Glomerular endothelial cell (primary cell): ENCODE measurements at regions not wholly inside any gene's neighbourhood (a gene's known extent, or its start where the extent isn't known, plus 50 kb on each side); places are given as distances from the start of the nearest gene placed in this dataset.

Experiments
- DNase-seq: peaks from one replicate; pipeline ENCODE4 v3.0.0-alpha.2; 2011; ENCODE audit warnings: low read depth, low spot score; ENCODE audit errors: extremely low read depth

- DNase-seq: no peak
Observed at GRCh38 chr18:28519997-28520396, 343.1 kb upstream of the CDH2 start.

GRCh38 chr18:28514699-28515098, 337.8 kb upstream of the CDH2 start:
- DNase-seq: no peak

GRCh38 chr18:28512357-28512756, 335.4 kb upstream of the CDH2 start:
- no peak for DNase-seq

- DNase-seq: no peak
Observed at GRCh38 chr18:28511413-28511821, 334.5 kb upstream of the CDH2 start.

- DNase-seq: no peak
Observed at GRCh38 chr18:28510210-28510609, 333.3 kb upstream of the CDH2 start.

- DNase-seq: no peak
Observed at GRCh38 chr18:28504066-28504465, 327.1 kb upstream of the CDH2 start.

GRCh38 chr18:28494151-28494550, 317.2 kb upstream of the CDH2 start:
- no peak for DNase-seq

- no peak for DNase-seq
Observed at GRCh38 chr18:28485918-28486317, 309.0 kb upstream of the CDH2 start.

GRCh38 chr18:28485210-28485801, 308.4 kb upstream of the CDH2 start:
- no peak for DNase-seq

- DNase-seq: no peak
Observed at GRCh38 chr18:28478531-28478930, 301.6 kb upstream of the CDH2 start.

GRCh38 chr18:28476302-28476701, 299.4 kb upstream of the CDH2 start:
- DNase-seq: no peak

- no peak for DNase-seq
Observed at GRCh38 chr18:28469946-28470345, 293.0 kb upstream of the CDH2 start.

- DNase-seq: no peak
Observed at GRCh38 chr18:28468901-28469300, 292.0 kb upstream of the CDH2 start.

GRCh38 chr18:28466204-28466603, 289.3 kb upstream of the CDH2 start:
- no peak for DNase-seq

- DNase-seq: no peak
Observed at GRCh38 chr18:28459587-28459986, 282.7 kb upstream of the CDH2 start.

- DNase-seq: no peak
Observed at GRCh38 chr18:28458751-28459150, 281.8 kb upstream of the CDH2 start.

GRCh38 chr18:28457784-28458183, 280.9 kb upstream of the CDH2 start:
- no peak for DNase-seq

- DNase-seq: no peak
Observed at GRCh38 chr18:28455971-28456370, 279.0 kb upstream of the CDH2 start.

GRCh38 chr18:28439870-28440269, 262.9 kb upstream of the CDH2 start:
- DNase-seq: no peak

- DNase-seq: no peak
Observed at GRCh38 chr18:28438381-28438780, 261.5 kb upstream of the CDH2 start.

GRCh38 chr18:28432339-28432738, 255.4 kb upstream of the CDH2 start:
- DNase-seq: no peak

- no peak for DNase-seq
Observed at GRCh38 chr18:28425886-28426285, 249.0 kb upstream of the CDH2 start.

- DNase-seq: no peak
Observed at GRCh38 chr18:28422577-28422976, 245.6 kb upstream of the CDH2 start.
